ENCODE measurements at regions not wholly inside any gene's neighbourhood (a gene's known extent, or its start where the extent isn't known, plus 50 kb on each side); places are given as distances from the start of the nearest gene placed in this dataset.

DNA sequence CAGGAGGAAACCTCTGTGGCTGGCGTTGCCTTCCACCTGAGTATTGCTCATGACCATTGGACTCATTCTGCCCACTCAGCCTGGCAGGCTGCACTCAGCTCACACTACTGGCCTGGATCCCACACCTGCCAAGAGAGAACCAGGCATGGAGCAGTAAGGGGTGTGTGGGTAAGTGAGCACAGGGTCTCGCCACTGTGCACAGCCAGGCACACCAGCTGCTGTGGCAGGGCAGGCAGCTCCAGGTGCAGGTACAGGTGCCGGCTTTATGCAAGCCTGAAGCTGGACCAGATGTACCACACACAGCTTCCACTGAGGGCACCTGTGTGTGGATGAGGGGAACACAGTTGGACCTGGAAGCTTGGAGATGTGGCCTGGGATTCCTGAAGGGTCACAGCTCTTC is 295.2 kb upstream of the SNX7 start:
- TF ChIP-seq, protein P1, sequence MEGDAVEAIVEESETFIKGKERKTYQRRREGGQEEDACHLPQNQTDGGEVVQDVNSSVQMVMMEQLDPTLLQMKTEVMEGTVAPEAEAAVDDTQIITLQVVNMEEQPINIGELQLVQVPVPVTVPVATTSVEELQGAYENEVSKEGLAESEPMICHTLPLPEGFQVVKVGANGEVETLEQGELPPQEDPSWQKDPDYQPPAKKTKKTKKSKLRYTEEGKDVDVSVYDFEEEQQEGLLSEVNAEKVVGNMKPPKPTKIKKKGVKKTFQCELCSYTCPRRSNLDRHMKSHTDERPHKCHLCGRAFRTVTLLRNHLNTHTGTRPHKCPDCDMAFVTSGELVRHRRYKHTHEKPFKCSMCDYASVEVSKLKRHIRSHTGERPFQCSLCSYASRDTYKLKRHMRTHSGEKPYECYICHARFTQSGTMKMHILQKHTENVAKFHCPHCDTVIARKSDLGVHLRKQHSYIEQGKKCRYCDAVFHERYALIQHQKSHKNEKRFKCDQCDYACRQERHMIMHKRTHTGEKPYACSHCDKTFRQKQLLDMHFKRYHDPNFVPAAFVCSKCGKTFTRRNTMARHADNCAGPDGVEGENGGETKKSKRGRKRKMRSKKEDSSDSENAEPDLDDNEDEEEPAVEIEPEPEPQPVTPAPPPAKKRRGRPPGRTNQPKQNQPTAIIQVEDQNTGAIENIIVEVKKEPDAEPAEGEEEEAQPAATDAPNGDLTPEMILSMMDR (IDR thresholded peaks at IDR 0.05): no peak
- no peaks in the 10 kb centered on the region for H3K9me3 ChIP-seq
- H3K27ac ChIP-seq: no peak overlapping the region
- H3K27me3 ChIP-seq (replicated peaks; ENCODE audit: insufficient read depth): no peaks in the 10 kb centered on the region
- ATAC-seq (ENCODE audit: insufficient number of reproducible peaks, low FRiP score, low read depth) (no peak), DNase-seq (ENCODE audit: low spot score) (no peak)
- no peak overlapping the region for H3K4me3 ChIP-seq
- no peaks in the 10 kb centered on the region for H3K36me3 ChIP-seq
- H3K4me1 ChIP-seq (ENCODE audit: control insufficient read depth in 1 of 2, low read depth in 2 of 2): no peaks in the 10 kb centered on the region

DNA sequence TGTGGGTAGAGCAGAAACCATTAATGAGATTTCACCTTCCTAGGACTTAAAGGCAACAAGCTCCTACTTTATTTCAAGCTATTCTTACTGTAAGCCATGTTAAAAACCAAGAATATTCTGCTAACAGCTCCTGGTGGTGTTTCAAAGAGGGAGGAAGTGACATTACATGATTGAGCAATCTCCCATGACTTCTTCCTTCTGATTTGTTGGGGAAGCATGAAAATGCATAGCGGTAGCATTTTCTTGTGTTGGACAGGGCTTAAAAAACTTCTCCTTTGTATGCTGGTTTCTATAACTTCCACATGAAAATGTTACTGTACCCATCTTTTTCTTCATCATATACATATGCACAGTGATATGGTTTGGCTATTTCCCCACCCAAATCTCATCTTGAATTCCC is 297.0 kb upstream of the SNX7 start:
- Histone ChIP-seq H3K4me3 (no peak overlapping the region), H3K36me3 (no peaks in the 10 kb centered on the region), H3K27me3 (replicated peaks; ENCODE audit: insufficient read depth) (no peaks in the 10 kb centered on the region), H3K27ac (no peak overlapping the region), H3K9me3 (no peaks in the 10 kb centered on the region), H3K4me1 (ENCODE audit: control insufficient read depth in 1 of 2, low read depth in 2 of 2) (no peaks in the 10 kb centered on the region)
- DNase-seq (ENCODE audit: low spot score) (no peak), ATAC-seq (ENCODE audit: insufficient number of reproducible peaks, low FRiP score, low read depth) (no peak)
- TF ChIP-seq, protein P1 (IDR thresholded peaks at IDR 0.05): no peak

GRCh38 chr1:98360864-98361263 is 300.7 kb upstream of the SNX7 start:
- H3K9me3 ChIP-seq: no peaks in the 10 kb centered on the region
- DNase-seq (ENCODE audit: low spot score) (no peak), ATAC-seq (ENCODE audit: insufficient number of reproducible peaks, low FRiP score, low read depth) (no peak)
- H3K27me3 ChIP-seq (replicated peaks; ENCODE audit: insufficient read depth): no peaks in the 10 kb centered on the region
- H3K4me1 ChIP-seq (ENCODE audit: control insufficient read depth in 1 of 2, low read depth in 2 of 2): no peaks in the 10 kb centered on the region
- H3K4me3 ChIP-seq: no peak overlapping the region
- H3K27ac ChIP-seq: no peak overlapping the region
- H3K36me3 ChIP-seq: no peaks in the 10 kb centered on the region
- TF ChIP-seq, protein P1 (IDR thresholded peaks at IDR 0.05): no peak

DNA sequence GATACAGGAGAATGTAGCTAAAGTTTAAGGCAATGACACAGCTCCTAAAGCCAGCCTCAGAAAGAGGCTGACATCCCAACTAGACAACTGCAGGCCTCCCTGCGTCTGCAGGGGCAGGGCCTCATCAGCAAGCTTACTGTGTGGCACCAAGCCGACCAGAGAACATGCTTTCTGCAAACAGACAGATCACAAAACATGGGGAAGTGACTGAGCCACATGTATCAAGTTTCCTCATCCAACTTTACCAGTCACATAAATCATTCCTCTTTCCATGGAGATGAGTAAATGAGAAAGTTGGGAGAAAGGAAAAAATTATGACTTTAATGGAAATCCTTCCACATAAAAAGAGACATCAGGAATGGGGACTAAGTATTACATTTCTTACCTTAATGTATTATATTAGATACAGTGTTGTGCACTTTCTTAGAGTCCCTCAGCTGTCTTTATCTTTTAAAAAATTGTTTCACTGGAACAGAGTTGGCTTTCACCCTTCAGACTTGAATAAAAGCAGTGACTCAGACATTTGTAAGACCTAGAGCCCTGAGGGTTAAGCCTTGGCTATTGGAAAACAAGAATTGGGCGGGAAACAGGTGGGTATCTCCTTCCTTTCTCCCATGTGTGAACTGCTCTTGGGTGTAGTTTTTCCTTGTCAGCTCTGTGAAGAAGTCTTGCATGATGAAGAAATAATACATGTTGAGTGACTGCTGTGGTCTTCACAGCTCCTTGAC is 305.7 kb upstream of the SNX7 start:
- TF ChIP-seq, protein P1 (IDR thresholded peaks at IDR 0.05): no peak
- Histone ChIP-seq H3K36me3 (no peaks in the 10 kb centered on the region), H3K27me3 (replicated peaks; ENCODE audit: insufficient read depth) (no peaks in the 10 kb centered on the region), H3K9me3 (no peaks in the 10 kb centered on the region), H3K27ac (no peak overlapping the region), H3K4me1 (ENCODE audit: control insufficient read depth in 1 of 2, low read depth in 2 of 2) (no peaks in the 10 kb centered on the region), H3K4me3 (no peak overlapping the region)
- ATAC-seq (ENCODE audit: insufficient number of reproducible peaks, low FRiP score, low read depth) (no peak), DNase-seq (ENCODE audit: low spot score) (no peak)

GRCh38 chr1:98352378-98352777 is 309.1 kb upstream of the SNX7 start:
- Histone ChIP-seq H3K4me1 (ENCODE audit: control insufficient read depth in 1 of 2, low read depth in 2 of 2) (no peaks in the 10 kb centered on the region), H3K9me3 (no peaks in the 10 kb centered on the region), H3K27me3 (replicated peaks; ENCODE audit: insufficient read depth) (no peaks in the 10 kb centered on the region), H3K4me3 (no peak overlapping the region), H3K27ac (no peak overlapping the region), H3K36me3 (no peaks in the 10 kb centered on the region)
- ATAC-seq (ENCODE audit: insufficient number of reproducible peaks, low FRiP score, low read depth) (no peak), DNase-seq (ENCODE audit: low spot score) (no peak)
- TF ChIP-seq, protein P1 (IDR thresholded peaks at IDR 0.05): no peak

All from thoracic aorta (tissue), 2 donors.